Body of pancreas (tissue), 4 donors: ENCODE measurements at regions not wholly inside any gene's neighbourhood (a gene's known extent, or its start where the extent isn't known, plus 50 kb on each side); places are given as distances from the start of the nearest gene placed in this dataset.

Experiments
- CTCF ChIP-seq, 7 experiments: fragments of 450-650 bp in 4 of 7; fragments of 200-600 bp in 3 of 7; sonication (generic) in 3 of 7; IDR thresholded peaks; one replicate each; pipeline ENCODE4 v1.5.1; 2016 to 2019; ENCODE audit warnings: antibody characterized with exemption in 7 of 7
- POLR2A ChIP-seq, 3 donors: fragments of 450-650 bp; IDR thresholded peaks; one replicate each; pipeline ENCODE4 v1.6.1; 2016; ENCODE audit warnings: antibody characterized with exemption in 3 of 3, mild to moderate bottlenecking in 2 of 3

GRCh38 chr2:147331790-147332419 is 512.9 kb upstream of the ACVR2A start:
- TF ChIP-seq POLR2A (IDR thresholded peaks at IDR 0.05), result no peak
- TF ChIP-seq CTCF (IDR thresholded peaks at IDR 0.05), result peak in 5 of 7 experiments; percentile 27 to 48 (median 41)
